Adrenal gland (tissue), 5 donors: ENCODE measurements at regions not wholly inside any gene's neighbourhood (a gene's known extent, or its start where the extent isn't known, plus 50 kb on each side); places are given as distances from the start of the nearest gene placed in this dataset.

Source experiments
- CTCF ChIP-seq, 6 experiments: fragments of 450-650 bp in 4 of 6; fragments of 200-600 bp in 2 of 6; sonication (generic) in 1 of 6; IDR thresholded peaks; 1 replicate in 5 of 6; 2 replicates in 1 of 6; pipeline versions ENCODE4 v1.5.1 to v1.8.0; 2016 to 2021; ENCODE audit warnings: antibody characterized with exemption in 6 of 6, mild to moderate bottlenecking in 2 of 6, moderate library complexity in 1 of 6
- POLR2A ChIP-seq, 2 donors: fragments of 450-650 bp; IDR thresholded peaks; one replicate each; pipeline ENCODE4 v1.6.1; 2017; ENCODE audit warnings: antibody characterized with exemption in 2 of 2, mild to moderate bottlenecking in 2 of 2, moderate library complexity in 1 of 2
- donor health status: DM: no; HTN: no; CAD: no.

DNA sequence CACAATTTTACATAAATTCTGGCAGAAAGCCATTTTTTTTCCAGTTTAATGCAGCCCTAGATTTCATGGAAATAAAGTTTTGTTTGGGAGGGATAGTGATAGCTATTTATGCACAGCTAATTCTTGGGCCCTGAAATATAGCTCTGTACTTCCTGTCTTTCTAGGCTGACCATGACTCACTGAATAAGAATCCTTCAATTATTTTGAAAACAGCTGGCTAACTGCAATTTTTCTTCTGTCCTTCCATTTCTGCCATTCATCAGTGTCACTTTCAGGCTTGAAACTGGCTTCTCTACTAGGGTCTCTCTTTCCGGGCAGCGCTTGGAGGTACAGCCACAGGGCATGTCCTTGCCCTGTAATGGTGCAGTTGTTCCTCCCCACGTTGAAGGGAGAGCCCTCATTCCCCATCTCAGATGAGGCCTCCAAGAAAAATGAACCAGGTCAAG lies 97.1 kb upstream of the TMEM178A start:
- TF ChIP-seq CTCF (IDR thresholded peaks at IDR 0.05) (no peak), POLR2A (IDR thresholded peaks at IDR 0.05) (no peak)
